Lower lobe of right lung (tissue), 2 donors: ENCODE measurements at regions not wholly inside any gene's neighbourhood (a gene's known extent, or its start where the extent isn't known, plus 50 kb on each side); places are given as distances from the start of the nearest gene placed in this dataset.
A peak's percentile ranks its signal among the peaks of the same experiment; 100 is the strongest.

Experiments
- ATAC-seq, 2 donors: fragments of 200-7000 bp; cut with Tn5 transposase; one replicate each; pipeline ENCODE4 v1.9.1; 2020 to 2022; ENCODE audit warnings: mild to moderate bottlenecking in 2 of 2, moderate library complexity in 2 of 2
- DNase-seq: peaks from one replicate; pipeline ENCODE4 v3.0.0-alpha.2; 2020
- H3K27ac ChIP-seq: fragments of 200-600 bp; one replicate; pipeline ENCODE4 v1.8.0; 2022
- H3K27me3 ChIP-seq: fragments of 200-600 bp; one replicate; pipeline ENCODE4 v1.8.0; 2022; ENCODE audit warnings: low read depth
- H3K36me3 ChIP-seq: fragments of 200-600 bp; one replicate; pipeline ENCODE4 v1.8.0; 2022; ENCODE audit warnings: mild to moderate bottlenecking
- H3K4me1 ChIP-seq: fragments of 200-600 bp; one replicate; pipeline ENCODE4 v1.8.0; 2022
- H3K4me3 ChIP-seq: fragments of 200-600 bp; one replicate; pipeline ENCODE4 v1.8.0; 2022; ENCODE audit warnings: mild to moderate bottlenecking
- H3K9me3 ChIP-seq: fragments of 200-600 bp; one replicate; pipeline ENCODE4 v1.8.0; 2022
- CTCF ChIP-seq: fragments of 200-600 bp; IDR thresholded peaks from one replicate; pipeline ENCODE4 v1.8.0; 2022; ENCODE audit warnings: antibody characterized with exemption, mild to moderate bottlenecking
- intact Hi-C: fragments of 100-400 bp; cut with DNase I; formaldehyde crosslinking; loops from one replicate; pipeline ENCODE4 v1.11.0; 2022
- donor health status: DM: no; HTN: yes; CAD: no; lungs with severe emphysema.

GRCh38 chr13:73327579-73327978 lies 268.8 kb downstream of the KLF5 start:
- DNase-seq = no peak
- Histone ChIP-seq H3K9me3 (no peaks in the 10 kb centered on the region), H3K4me1 (no peaks in the 10 kb centered on the region), H3K27me3 (no peaks in the 10 kb centered on the region), H3K4me3 (no peak overlapping the region), H3K36me3 (no peaks in the 10 kb centered on the region), H3K27ac (no peak overlapping the region)
- no peak for TF ChIP-seq CTCF
- intact Hi-C loops = no loop called here
- ATAC-seq = no peak

- Histone ChIP-seq H3K4me1 (no peaks in the 10 kb centered on the region), H3K27ac (no peak overlapping the region), H3K36me3 (no peaks in the 10 kb centered on the region), H3K9me3 (no peaks in the 10 kb centered on the region), H3K27me3 (no peaks in the 10 kb centered on the region), H3K4me3 (no peak overlapping the region)
- intact Hi-C loops = no loop called here
- peak in 1 of 2 donors; percentile 65 for ATAC-seq
- DNase-seq = no peak
- no peak for TF ChIP-seq CTCF
Measured at GRCh38 chr13:73325723-73326558, 267.1 kb downstream of the KLF5 start.

GRCh38 chr13:73324842-73325722 lies 266.3 kb downstream of the KLF5 start:
- Histone ChIP-seq H3K36me3 (no peaks in the 10 kb centered on the region), H3K27ac (no peak overlapping the region), H3K9me3 (no peaks in the 10 kb centered on the region), H3K4me3 (no peak overlapping the region), H3K27me3 (no peaks in the 10 kb centered on the region), H3K4me1 (no peaks in the 10 kb centered on the region)
- no peak for DNase-seq
- intact Hi-C loops = no loop called here
- TF ChIP-seq CTCF = no peak
- ATAC-seq = peak in 1 of 2 donors; percentile 59

- Histone ChIP-seq H3K27me3 (no peaks in the 10 kb centered on the region), H3K36me3 (no peaks in the 10 kb centered on the region), H3K4me3 (no peak overlapping the region), H3K9me3 (no peaks in the 10 kb centered on the region), H3K27ac (no peak overlapping the region), H3K4me1 (no peaks in the 10 kb centered on the region)
- DNase-seq (no peak), ATAC-seq (no peak)
- intact Hi-C loops = no loop called here
- TF ChIP-seq CTCF = no peak
Measured at GRCh38 chr13:73323615-73324014, 264.8 kb downstream of the KLF5 start.

GRCh38 chr13:73321043-73321442 lies 262.2 kb downstream of the KLF5 start:
- no peaks in the 10 kb centered on the region for H3K4me1 ChIP-seq
- no peaks in the 10 kb centered on the region for H3K9me3 ChIP-seq
- no peak overlapping the region for H3K4me3 ChIP-seq
- no peak overlapping the region for H3K27ac ChIP-seq
- TF ChIP-seq CTCF = no peak
- no peaks in the 10 kb centered on the region for H3K27me3 ChIP-seq
- no peaks in the 10 kb centered on the region for H3K36me3 ChIP-seq
- DNase-seq = no peak
- no peak for ATAC-seq
- intact Hi-C loops = no loop called here
